Activated naive CD8-positive, alpha-beta T cell (primary cell): ENCODE measurements at regions not wholly inside any gene's neighbourhood (a gene's known extent, or its start where the extent isn't known, plus 50 kb on each side); places are given as distances from the start of the nearest gene placed in this dataset.

Source experiments
- H3K27ac Mint-ChIP-seq: one replicate; pipeline ENCODE4 v1.8.0; 2021; ENCODE audit warnings: mixed read lengths
- H3K27me3 Mint-ChIP-seq: one replicate; pipeline ENCODE4 v1.8.0; 2021; ENCODE audit warnings: mixed read lengths
- H3K36me3 Mint-ChIP-seq: one replicate; pipeline ENCODE4 v1.8.0; 2021; ENCODE audit warnings: mixed read lengths
- H3K4me1 Mint-ChIP-seq: one replicate; pipeline ENCODE4 v1.8.0; 2021; ENCODE audit warnings: low read depth, mixed read lengths
- H3K4me3 Mint-ChIP-seq: one replicate; pipeline ENCODE4 v1.8.0; 2021; ENCODE audit warnings: mild to moderate bottlenecking, mixed read lengths
- H3K9me3 Mint-ChIP-seq: one replicate; pipeline ENCODE4 v1.8.0; 2021; ENCODE audit warnings: low read depth, mixed read lengths

GRCh38 chr12:24230061-24230701 is 280.7 kb upstream of the SOX5 start:
- Mint-ChIP-seq H3K4me3 (no peak overlapping the region), H3K4me1 (no peaks in the 10 kb centered on the region), H3K27ac (no peak overlapping the region), H3K9me3 (no peaks in the 10 kb centered on the region), H3K36me3 (no peaks in the 10 kb centered on the region), H3K27me3 (no peaks in the 10 kb centered on the region)

DNA sequence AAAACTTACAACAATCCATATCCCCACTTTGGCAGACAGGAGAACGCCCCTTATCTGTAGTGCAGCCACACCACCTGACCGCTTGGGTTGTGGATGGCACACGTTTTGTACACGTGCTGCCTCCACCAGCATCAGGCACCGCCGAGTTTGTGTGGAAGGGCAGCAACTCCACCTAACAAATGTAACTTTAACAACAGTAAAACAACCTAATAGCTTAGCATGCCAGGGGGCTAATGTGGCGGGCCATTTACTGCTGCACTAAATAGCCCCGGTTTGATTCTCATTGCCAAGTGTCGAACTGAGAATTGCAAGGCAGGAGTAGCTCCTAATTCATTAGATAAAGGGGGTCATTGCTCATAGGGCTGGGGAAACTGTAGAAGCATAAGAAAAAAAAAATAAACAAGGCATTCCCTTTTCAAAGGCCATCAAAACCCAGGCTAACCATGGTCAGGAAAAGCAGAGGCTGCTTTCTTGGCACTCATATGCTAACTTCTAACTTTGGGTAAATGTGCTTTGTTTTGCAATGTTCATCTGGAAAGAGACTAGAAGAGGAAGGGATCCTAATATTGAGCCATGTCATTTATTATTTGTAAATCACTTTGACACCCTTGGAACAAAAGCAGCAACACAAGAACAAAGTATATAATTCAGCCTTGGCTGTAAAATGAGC is 279.7 kb upstream of the SOX5 start:
- Mint-ChIP-seq H3K9me3 (no peaks in the 10 kb centered on the region), H3K27me3 (no peaks in the 10 kb centered on the region), H3K4me1 (no peaks in the 10 kb centered on the region), H3K4me3 (no peak overlapping the region), H3K27ac (no peak overlapping the region), H3K36me3 (no peaks in the 10 kb centered on the region)

GRCh38 chr12:24228371-24228770 is 278.9 kb upstream of the SOX5 start:
- H3K27ac Mint-ChIP-seq = no peak overlapping the region
- H3K9me3 Mint-ChIP-seq = no peaks in the 10 kb centered on the region
- no peaks in the 10 kb centered on the region for H3K4me1 Mint-ChIP-seq
- no peak overlapping the region for H3K4me3 Mint-ChIP-seq
- H3K36me3 Mint-ChIP-seq = no peaks in the 10 kb centered on the region
- H3K27me3 Mint-ChIP-seq = no peaks in the 10 kb centered on the region

- Mint-ChIP-seq H3K4me1 (no peaks in the 10 kb centered on the region), H3K27ac (no peak overlapping the region), H3K27me3 (no peaks in the 10 kb centered on the region), H3K4me3 (no peak overlapping the region), H3K9me3 (no peaks in the 10 kb centered on the region), H3K36me3 (no peaks in the 10 kb centered on the region)
Observed at GRCh38 chr12:24227551-24227950, 278.1 kb upstream of the SOX5 start.

DNA sequence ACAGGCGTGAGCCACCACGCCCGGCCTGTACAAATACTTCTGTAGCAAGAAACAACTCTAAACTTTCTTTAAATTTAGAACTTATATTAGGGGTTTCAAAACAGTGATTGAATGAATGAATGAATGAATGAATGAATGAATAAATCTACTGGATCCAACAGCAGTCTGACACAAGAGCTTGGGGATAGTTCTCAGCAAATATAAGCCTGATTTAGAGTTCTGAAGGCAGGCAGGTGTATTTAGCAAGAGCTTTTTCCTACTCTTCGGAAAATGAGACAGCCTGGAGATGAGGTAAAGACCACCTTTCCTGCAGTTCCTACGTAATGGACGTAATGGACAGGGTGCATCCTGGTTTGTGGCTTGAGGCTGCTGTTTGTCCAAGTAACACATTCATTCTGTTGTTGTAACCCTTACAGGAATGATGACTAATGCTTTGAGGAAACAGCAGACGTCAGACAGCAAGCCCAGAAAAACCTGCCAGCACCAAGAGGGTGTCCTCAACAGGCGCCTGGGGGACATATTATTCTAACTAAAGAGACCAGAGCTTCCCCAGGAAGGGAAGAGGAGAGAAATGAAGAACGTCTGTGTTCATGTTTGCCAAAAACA is 277.4 kb upstream of the SOX5 start:
- H3K4me1 Mint-ChIP-seq = no peaks in the 10 kb centered on the region
- no peak overlapping the region for H3K4me3 Mint-ChIP-seq
- no peaks in the 10 kb centered on the region for H3K9me3 Mint-ChIP-seq
- H3K27ac Mint-ChIP-seq = no peak overlapping the region
- H3K27me3 Mint-ChIP-seq = no peaks in the 10 kb centered on the region
- no peaks in the 10 kb centered on the region for H3K36me3 Mint-ChIP-seq

DNA sequence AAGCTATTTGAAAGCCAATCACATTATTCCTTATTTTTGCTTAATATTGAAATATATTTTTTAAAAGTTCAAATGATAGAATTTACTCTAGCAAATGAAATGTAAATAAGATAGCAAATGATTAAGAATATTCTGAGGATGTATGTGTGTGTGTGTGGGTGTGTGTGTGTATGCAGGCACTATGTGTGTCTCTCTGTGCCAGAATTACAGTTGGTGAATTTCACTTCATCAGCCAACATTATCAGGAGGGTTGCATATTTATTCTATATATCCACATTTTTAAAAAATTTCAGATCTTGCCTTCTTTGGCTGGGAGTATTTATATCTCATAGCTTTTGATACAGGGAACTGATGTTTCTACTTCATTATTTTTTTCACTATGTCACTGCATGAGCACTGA is 274.9 kb upstream of the SOX5 start:
- no peak overlapping the region for H3K4me3 Mint-ChIP-seq
- no peaks in the 10 kb centered on the region for H3K27me3 Mint-ChIP-seq
- H3K27ac Mint-ChIP-seq = no peak overlapping the region
- no peaks in the 10 kb centered on the region for H3K36me3 Mint-ChIP-seq
- no peaks in the 10 kb centered on the region for H3K9me3 Mint-ChIP-seq
- no peaks in the 10 kb centered on the region for H3K4me1 Mint-ChIP-seq

DNA sequence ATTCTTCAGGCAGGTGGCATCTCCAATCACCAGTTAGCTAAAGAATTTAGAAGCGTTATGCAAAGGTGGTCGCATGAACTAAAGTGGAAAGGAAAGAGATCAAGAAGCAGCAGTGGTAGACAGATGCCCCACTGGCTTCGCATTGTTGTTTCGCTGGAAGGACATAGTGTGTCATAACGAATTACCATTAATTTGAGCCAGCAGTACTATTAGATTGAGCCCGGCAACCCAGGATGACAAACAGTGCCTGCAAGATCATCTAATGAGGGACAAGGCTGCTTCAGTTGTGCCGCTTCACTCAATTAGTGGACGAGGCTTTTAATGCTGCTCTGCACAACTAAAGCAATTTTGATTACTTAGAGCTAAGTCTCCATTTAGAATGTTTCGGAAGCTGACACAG is 274.5 kb upstream of the SOX5 start:
- H3K4me3 Mint-ChIP-seq = no peak overlapping the region
- H3K36me3 Mint-ChIP-seq = no peaks in the 10 kb centered on the region
- no peak overlapping the region for H3K27ac Mint-ChIP-seq
- no peaks in the 10 kb centered on the region for H3K9me3 Mint-ChIP-seq
- H3K27me3 Mint-ChIP-seq = no peaks in the 10 kb centered on the region
- H3K4me1 Mint-ChIP-seq = no peaks in the 10 kb centered on the region

DNA sequence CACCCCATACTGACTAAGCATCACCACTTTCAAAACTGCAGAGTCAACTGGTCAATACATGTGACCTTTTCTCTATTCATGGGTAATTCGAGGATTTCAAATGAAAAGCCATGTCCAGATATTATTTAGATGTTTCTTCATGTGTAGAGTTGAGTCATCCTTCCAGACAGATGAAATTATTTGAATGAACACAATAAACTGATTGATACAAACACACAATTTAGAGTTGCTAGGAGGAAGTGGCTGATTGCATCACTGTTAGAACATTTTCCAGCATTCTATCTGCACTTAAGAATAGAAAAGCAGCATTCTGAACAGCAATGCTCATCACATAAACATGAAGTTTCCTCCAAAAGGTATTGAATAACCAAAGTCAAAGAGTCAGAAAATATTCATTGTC is 273.5 kb upstream of the SOX5 start:
- no peak overlapping the region for H3K27ac Mint-ChIP-seq
- no peaks in the 10 kb centered on the region for H3K36me3 Mint-ChIP-seq
- H3K27me3 Mint-ChIP-seq = no peaks in the 10 kb centered on the region
- no peaks in the 10 kb centered on the region for H3K4me1 Mint-ChIP-seq
- H3K9me3 Mint-ChIP-seq = no peaks in the 10 kb centered on the region
- H3K4me3 Mint-ChIP-seq = no peak overlapping the region

DNA sequence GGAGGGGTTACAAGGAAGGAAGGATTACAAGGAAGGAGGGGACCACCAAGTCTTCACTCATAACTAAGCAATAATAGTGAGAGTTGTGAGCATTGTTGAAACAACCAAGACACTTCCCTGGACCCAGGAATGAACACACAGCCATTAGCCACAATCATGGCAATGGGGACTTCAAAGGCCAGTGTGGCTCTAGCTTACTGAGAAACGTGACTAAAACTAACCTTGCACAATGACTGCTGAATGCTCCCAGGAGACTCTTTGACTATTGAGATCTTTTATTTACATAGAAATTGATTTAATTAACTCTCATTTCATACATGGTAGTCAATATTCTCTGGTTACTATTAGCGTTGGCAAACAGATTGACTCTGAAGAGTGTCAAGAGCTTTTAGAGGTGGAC is 263.0 kb upstream of the SOX5 start:
- Mint-ChIP-seq H3K27ac (no peak overlapping the region), H3K4me1 (no peaks in the 10 kb centered on the region), H3K9me3 (peaks cover 7% of the 10 kb centered on the region), H3K27me3 (no peaks in the 10 kb centered on the region), H3K4me3 (no peak overlapping the region), H3K36me3 (no peaks in the 10 kb centered on the region)

GRCh38 chr12:24206621-24207020 is 257.2 kb upstream of the SOX5 start:
- Mint-ChIP-seq H3K9me3 (peaks cover 18% of the 10 kb centered on the region), H3K4me3 (no peak overlapping the region), H3K36me3 (no peaks in the 10 kb centered on the region), H3K27me3 (no peaks in the 10 kb centered on the region), H3K27ac (no peak overlapping the region), H3K4me1 (no peaks in the 10 kb centered on the region)

GRCh38 chr12:24201258-24201970 is 251.9 kb upstream of the SOX5 start:
- Mint-ChIP-seq H3K36me3 (no peaks in the 10 kb centered on the region), H3K4me3 (no peak overlapping the region), H3K27ac (no peak overlapping the region)

DNA sequence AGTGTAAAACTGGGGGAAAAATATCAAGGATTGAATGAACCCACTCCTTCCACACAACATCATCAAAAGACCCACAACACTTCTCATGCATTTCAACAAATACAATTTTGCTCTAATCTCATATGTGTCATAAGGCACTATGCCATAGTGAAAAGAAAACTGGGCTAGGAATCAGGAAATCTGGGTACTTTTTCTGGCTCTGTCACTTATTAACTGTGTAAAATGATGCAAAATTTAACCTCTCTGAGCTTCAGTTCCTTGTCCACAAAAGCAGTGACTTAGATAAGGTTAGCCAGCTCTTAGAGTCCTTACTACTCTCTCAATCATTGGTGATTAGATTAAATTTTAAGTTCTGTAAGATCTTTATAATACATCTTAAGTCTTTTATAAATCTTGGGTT is 250.5 kb upstream of the SOX5 start:
- no peaks in the 10 kb centered on the region for H3K4me1 Mint-ChIP-seq
- peaks cover 15% of the 10 kb centered on the region for H3K9me3 Mint-ChIP-seq
- no peak overlapping the region for H3K27ac Mint-ChIP-seq
- no peaks in the 10 kb centered on the region for H3K36me3 Mint-ChIP-seq
- no peak overlapping the region for H3K4me3 Mint-ChIP-seq
- no peaks in the 10 kb centered on the region for H3K27me3 Mint-ChIP-seq

More at GRCh38 chr12:24201258-24201970, 251.9 kb upstream of the SOX5 start:
- Mint-ChIP-seq H3K9me3 (peaks cover 15% of the 10 kb centered on the region), H3K4me1 (no peaks in the 10 kb centered on the region), H3K27me3 (no peaks in the 10 kb centered on the region)

GRCh38 chr12:24198936-24199671 is 249.6 kb upstream of the SOX5 start:
- no peaks in the 10 kb centered on the region for H3K4me1 Mint-ChIP-seq
- H3K36me3 Mint-ChIP-seq = no peaks in the 10 kb centered on the region
- peaks cover 15% of the 10 kb centered on the region for H3K9me3 Mint-ChIP-seq
- no peaks in the 10 kb centered on the region for H3K27me3 Mint-ChIP-seq
- no peak overlapping the region for H3K4me3 Mint-ChIP-seq
- H3K27ac Mint-ChIP-seq = no peak overlapping the region

GRCh38 chr12:24198070-24198469 is 248.6 kb upstream of the SOX5 start:
- Mint-ChIP-seq H3K36me3 (no peaks in the 10 kb centered on the region), H3K27ac (no peak overlapping the region), H3K27me3 (no peaks in the 10 kb centered on the region), H3K9me3 (peaks cover 9% of the 10 kb centered on the region), H3K4me3 (no peak overlapping the region), H3K4me1 (no peaks in the 10 kb centered on the region)

- Mint-ChIP-seq H3K9me3 (peaks cover 4% of the 10 kb centered on the region), H3K4me3 (no peak overlapping the region), H3K4me1 (no peaks in the 10 kb centered on the region), H3K36me3 (no peaks in the 10 kb centered on the region), H3K27ac (no peak overlapping the region), H3K27me3 (no peaks in the 10 kb centered on the region)
Observed at GRCh38 chr12:24197532-24197931, 248.1 kb upstream of the SOX5 start.
